HFF-Myc (cell line): ENCODE measurements at regions not wholly inside any gene's neighbourhood (a gene's known extent, or its start where the extent isn't known, plus 50 kb on each side); places are given as distances from the start of the nearest gene placed in this dataset.

Source experiments
- DNase-seq: peaks from one replicate; pipeline ENCODE4 v3.0.0-alpha.2; 2011; ENCODE audit warnings: low read depth; ENCODE audit errors: extremely low read depth
- H3K4me3 ChIP-seq: replicated peaks from 2 replicates; pipeline ENCODE4 v1.5.1; 2011; ENCODE audit warnings: low read depth, mild to moderate bottlenecking, control low read depth, low read length
- TF ChIP-seq, protein P1 (sequence below): IDR thresholded peaks from 2 replicates; pipeline ENCODE4 v1.5.1; 2012; ENCODE audit warnings: mild to moderate bottlenecking, low read depth, low read length, control low read depth; ENCODE audit errors: missing control alignments

DNA sequence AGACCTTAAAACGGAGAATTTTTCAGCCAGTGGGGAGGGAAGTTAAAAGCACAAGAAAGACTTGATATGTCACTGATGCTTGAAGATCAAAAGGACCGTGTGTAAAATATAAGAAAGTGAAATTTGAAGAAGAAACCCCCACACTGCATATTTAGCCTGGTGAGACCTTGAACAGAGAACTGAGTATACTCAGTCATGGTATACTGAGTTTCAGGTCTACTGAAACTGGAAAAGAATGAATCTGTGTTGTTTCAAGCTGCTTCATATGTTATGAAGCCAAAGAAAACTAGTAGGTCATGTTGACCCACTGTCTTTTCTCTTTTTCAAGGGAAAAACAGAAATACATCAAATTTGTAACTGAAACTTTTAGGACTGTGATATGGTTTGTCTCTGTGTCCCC is 443.8 kb upstream of the GJE1 start:
- DNase-seq, result no peak
- TF ChIP-seq, protein P1, sequence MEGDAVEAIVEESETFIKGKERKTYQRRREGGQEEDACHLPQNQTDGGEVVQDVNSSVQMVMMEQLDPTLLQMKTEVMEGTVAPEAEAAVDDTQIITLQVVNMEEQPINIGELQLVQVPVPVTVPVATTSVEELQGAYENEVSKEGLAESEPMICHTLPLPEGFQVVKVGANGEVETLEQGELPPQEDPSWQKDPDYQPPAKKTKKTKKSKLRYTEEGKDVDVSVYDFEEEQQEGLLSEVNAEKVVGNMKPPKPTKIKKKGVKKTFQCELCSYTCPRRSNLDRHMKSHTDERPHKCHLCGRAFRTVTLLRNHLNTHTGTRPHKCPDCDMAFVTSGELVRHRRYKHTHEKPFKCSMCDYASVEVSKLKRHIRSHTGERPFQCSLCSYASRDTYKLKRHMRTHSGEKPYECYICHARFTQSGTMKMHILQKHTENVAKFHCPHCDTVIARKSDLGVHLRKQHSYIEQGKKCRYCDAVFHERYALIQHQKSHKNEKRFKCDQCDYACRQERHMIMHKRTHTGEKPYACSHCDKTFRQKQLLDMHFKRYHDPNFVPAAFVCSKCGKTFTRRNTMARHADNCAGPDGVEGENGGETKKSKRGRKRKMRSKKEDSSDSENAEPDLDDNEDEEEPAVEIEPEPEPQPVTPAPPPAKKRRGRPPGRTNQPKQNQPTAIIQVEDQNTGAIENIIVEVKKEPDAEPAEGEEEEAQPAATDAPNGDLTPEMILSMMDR, result no peak
- no peak overlapping the region for H3K4me3 ChIP-seq

GRCh38 chr6:141685416-141685815 is 447.3 kb upstream of the GJE1 start:
- no peak for DNase-seq
- TF ChIP-seq, protein P1, result no peak
- H3K4me3 ChIP-seq, result no peak overlapping the region

DNA sequence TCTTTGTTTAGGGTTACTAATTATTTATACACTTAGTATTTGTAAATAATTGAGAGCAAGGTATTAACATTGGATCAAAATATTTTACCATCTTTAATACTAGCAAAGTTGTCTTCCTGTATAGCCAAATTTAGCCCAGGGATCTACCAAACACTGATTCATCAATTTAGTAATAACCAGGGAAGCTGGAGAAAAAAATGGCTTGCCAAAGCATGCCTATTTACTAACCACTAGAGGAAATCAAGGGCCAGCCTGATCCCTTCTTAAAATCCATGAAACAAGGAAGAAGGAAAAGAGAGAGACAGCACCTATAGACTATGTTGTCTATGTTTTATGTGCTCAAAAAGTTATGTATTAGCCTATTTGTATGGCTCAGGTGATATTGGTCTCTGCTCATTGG is 450.3 kb upstream of the GJE1 start:
- DNase-seq, result no peak
- TF ChIP-seq, protein P1, result no peak
- H3K4me3 ChIP-seq, result no peak overlapping the region

DNA sequence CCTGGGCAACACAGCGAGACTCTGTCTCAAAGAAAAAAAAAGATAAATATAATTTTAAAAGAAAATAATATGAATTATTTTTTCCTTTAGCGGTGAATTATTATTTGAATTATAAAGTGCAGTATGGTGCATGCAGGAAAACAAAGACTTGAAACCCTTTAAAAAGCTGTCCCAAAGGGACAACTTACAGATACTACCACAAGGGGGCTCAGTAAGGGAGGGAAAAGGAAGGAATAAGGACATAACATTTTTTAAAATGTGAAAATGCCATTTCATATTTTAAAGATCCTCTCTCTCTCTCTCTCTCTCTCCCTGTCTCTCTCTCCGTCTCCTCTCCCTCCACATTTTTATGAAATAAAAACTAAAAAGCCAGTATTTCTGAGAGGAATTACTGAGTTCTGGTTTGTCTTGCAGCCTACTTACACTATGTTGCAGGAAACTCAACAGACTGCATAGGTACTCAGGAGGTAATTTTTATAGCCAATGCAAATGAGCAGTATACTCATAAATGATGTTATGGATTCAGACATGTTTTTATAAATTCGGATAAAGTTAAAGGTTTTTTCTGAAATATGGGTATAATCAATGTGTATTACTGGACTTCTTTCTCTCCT is 455.0 kb upstream of the GJE1 start:
- no peak overlapping the region for H3K4me3 ChIP-seq
- no peak for DNase-seq
- TF ChIP-seq, protein P1, result peak; percentile 53

DNA sequence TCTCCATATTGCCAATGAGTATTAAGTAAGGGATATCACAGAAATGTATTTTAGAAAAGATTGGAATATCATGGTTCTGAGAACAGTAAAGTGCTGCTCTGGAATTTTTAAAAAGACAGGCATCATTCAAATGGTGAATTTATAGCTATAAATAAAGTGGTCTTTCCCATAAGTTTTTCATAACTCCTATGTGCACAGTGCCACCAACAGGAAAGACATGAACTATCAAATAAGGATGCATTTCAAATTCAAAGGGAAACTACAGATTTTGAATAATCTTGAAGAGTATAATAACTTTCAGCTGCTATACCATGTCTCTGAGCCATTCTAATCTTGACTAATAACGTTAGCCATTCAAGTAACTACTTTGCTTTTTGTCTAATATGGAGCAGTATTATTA is 456.8 kb upstream of the GJE1 start:
- no peak for DNase-seq
- no peak overlapping the region for H3K4me3 ChIP-seq
- TF ChIP-seq, protein P1, result no peak

- no peak overlapping the region for H3K4me3 ChIP-seq
- TF ChIP-seq, protein P1, result no peak
- no peak for DNase-seq
These were observed 463.6 kb upstream of the GJE1 start for GRCh38 chr6:141669141-141669540.

GRCh38 chr6:141667580-141668309 is 465.0 kb upstream of the GJE1 start:
- DNase-seq, result no peak
- TF ChIP-seq, protein P1, result no peak
- no peak overlapping the region for H3K4me3 ChIP-seq
